Liver (tissue), 8 donors: ENCODE measurements at regions not wholly inside any gene's neighbourhood (a gene's known extent, or its start where the extent isn't known, plus 50 kb on each side); places are given as distances from the start of the nearest gene placed in this dataset.

Experiments
- DNase-seq: peaks from one replicate; pipeline ENCODE4 v3.0.0-alpha.2; 2017; ENCODE audit warnings: low spot score
- H3K27ac ChIP-seq, 2 donors: one replicate each; pipeline ENCODE4 v1.7.0; 2013; ENCODE audit warnings: inconsistent platforms in 2 of 2, low read length in 2 of 2, control low read depth in 1 of 2, low read depth in 1 of 2, mild to moderate bottlenecking in 1 of 2
- H3K27me3 ChIP-seq, 4 donors: one replicate each; pipeline versions ENCODE4 v1.6.1 to v1.7.0; 2013; ENCODE audit warnings: low read length in 3 of 4, inconsistent platforms in 1 of 4, mild to moderate bottlenecking in 1 of 4, moderate library complexity in 1 of 4; ENCODE audit not compliant: control insufficient read depth in 4 of 4, insufficient read depth in 4 of 4
- H3K36me3 ChIP-seq, 4 donors: one replicate each; pipeline versions ENCODE4 v1.6.1 to v1.7.0; 2013; ENCODE audit warnings: low read length in 3 of 4, mild to moderate bottlenecking in 3 of 4, low read depth in 1 of 4, moderate library complexity in 1 of 4; ENCODE audit not compliant: control insufficient read depth in 4 of 4, insufficient read depth in 3 of 4
- H3K4me1 ChIP-seq, 4 donors: one replicate each; pipeline versions ENCODE4 v1.6.1 to v1.7.0; 2013; ENCODE audit warnings: low read length in 3 of 4, mild to moderate bottlenecking in 3 of 4, moderate library complexity in 1 of 4; ENCODE audit not compliant: control insufficient read depth in 4 of 4, insufficient read depth in 4 of 4
- H3K4me3 ChIP-seq, 3 donors: one replicate each; pipeline versions ENCODE4 v1.6.1 to v1.7.0; 2013; ENCODE audit warnings: low read length in 3 of 3, control low read depth in 1 of 3, low read depth in 1 of 3, mild to moderate bottlenecking in 1 of 3
- H3K9ac ChIP-seq, 2 donors: one replicate each; pipeline ENCODE4 v1.7.0; 2013; ENCODE audit warnings: low read length in 2 of 2, mild to moderate bottlenecking in 2 of 2, moderate library complexity in 2 of 2, control low read depth in 1 of 2, low read depth in 1 of 2
- H3K9me3 ChIP-seq, 4 donors: one replicate each; pipeline versions ENCODE4 v1.6.1 to v1.7.0; 2013; ENCODE audit warnings: low read length in 3 of 4; ENCODE audit not compliant: control insufficient read depth in 4 of 4
- ATF3 ChIP-seq: IDR thresholded peaks from 2 replicates; pipeline ENCODE4 v1.6.1; 2016; ENCODE audit warnings: antibody characterized with exemption
- CTCF ChIP-seq: fragments of 150-350 bp; IDR thresholded peaks from 2 replicates; pipeline ENCODE4 v1.5.1; 2017; ENCODE audit warnings: improper control_type of control experiment, low read depth, low read length; ENCODE audit not compliant: missing input control
- EGR1 ChIP-seq, 2 donors: IDR thresholded peaks; 2 replicates each; pipeline ENCODE4 v1.6.1; 2016 to 2018; ENCODE audit warnings: antibody characterized with exemption in 2 of 2, low read depth in 2 of 2
- FOXA1 ChIP-seq: IDR thresholded peaks from 2 replicates; pipeline ENCODE4 v1.6.1; 2016; ENCODE audit warnings: antibody characterized with exemption
- FOXA2 ChIP-seq: IDR thresholded peaks from 2 replicates; pipeline ENCODE4 v1.6.1; 2016; ENCODE audit warnings: antibody characterized with exemption
- GABPA ChIP-seq, 2 donors: IDR thresholded peaks in 1 of 2; conservative IDR thresholded peaks in 1 of 2; 2 replicates each; pipeline ENCODE4 v1.6.1; 2016; ENCODE audit warnings: antibody characterized with exemption in 2 of 2, mild to moderate bottlenecking in 1 of 2, moderate library complexity in 1 of 2
- HNF4A ChIP-seq, 2 donors: conservative IDR thresholded peaks; 2 replicates each; pipeline ENCODE4 v1.6.1; 2016; ENCODE audit warnings: antibody characterized with exemption in 2 of 2, mild to moderate bottlenecking in 2 of 2
- HNF4G ChIP-seq: IDR thresholded peaks from 2 replicates; pipeline ENCODE4 v1.6.1; 2016; ENCODE audit warnings: antibody characterized with exemption
- JUND ChIP-seq, 2 donors: IDR thresholded peaks; 2 replicates each; pipeline ENCODE4 v1.6.1; 2016; ENCODE audit warnings: antibody characterized with exemption in 2 of 2
- MAX ChIP-seq: IDR thresholded peaks from 2 replicates; pipeline ENCODE4 v1.6.1; 2016; ENCODE audit warnings: antibody characterized with exemption
- NR2F2 ChIP-seq: IDR thresholded peaks from 2 replicates; pipeline ENCODE4 v1.6.1; 2016; ENCODE audit warnings: antibody characterized with exemption
- RAD21 ChIP-seq, 2 donors: IDR thresholded peaks; 2 replicates each; pipeline ENCODE4 v1.6.1; 2016; ENCODE audit warnings: antibody characterized with exemption in 2 of 2, mild to moderate bottlenecking in 2 of 2
- REST ChIP-seq: IDR thresholded peaks from 2 replicates; pipeline ENCODE4 v1.6.1; 2016; ENCODE audit warnings: antibody characterized with exemption, mild to moderate bottlenecking
- RXRA ChIP-seq, 2 donors: IDR thresholded peaks; 2 replicates each; pipeline ENCODE4 v1.6.1; 2017 to 2018; ENCODE audit warnings: antibody characterized with exemption in 2 of 2, mild to moderate bottlenecking in 1 of 2
- SP1 ChIP-seq: IDR thresholded peaks from 2 replicates; pipeline ENCODE4 v1.6.1; 2018; ENCODE audit warnings: antibody characterized with exemption, mild to moderate bottlenecking
- TAF1 ChIP-seq: conservative IDR thresholded peaks from 2 replicates; pipeline ENCODE4 v1.6.1; 2016; ENCODE audit warnings: antibody characterized with exemption, mild to moderate bottlenecking
- YY1 ChIP-seq: IDR thresholded peaks from 2 replicates; pipeline ENCODE4 v1.6.1; 2016; ENCODE audit warnings: antibody characterized with exemption, mild to moderate bottlenecking
- ZBTB33 ChIP-seq: IDR thresholded peaks from 2 replicates; pipeline ENCODE4 v1.6.1; 2016; ENCODE audit warnings: antibody characterized with exemption
- WGBS: extraction: QIAGEN DNeasy Blood & Tissue Kit; methylation state at CpG from one replicate; pipeline ENCODE4 v1.1.7; 2013; 5-methylcytosine and 5-hydroxymethylcytosine counted together
- donor health status: healthy.
- donor health status: healthy.
- donor health status: healthy.
- donor health status: healthy.
- donor health status: healthy.

- WGBS, result 54% methylated on average over 3 of the region's 3 CpGs
- H3K27me3 ChIP-seq, result peaks cover 0 to 2% (median 0%) of the 10 kb centered on the region in 4 donors
- no peak for DNase-seq
- no peak overlapping the region for H3K4me3 ChIP-seq
- H3K9ac ChIP-seq, result no peak overlapping the region
- no peak for TF ChIP-seq ZBTB33
- TF ChIP-seq MAX, result no peak
- no peak for TF ChIP-seq HNF4G
- TF ChIP-seq CTCF, result no peak
- no peak for TF ChIP-seq RXRA (IDR thresholded peaks at IDR 0.05)
- TF ChIP-seq HNF4A (conservative IDR thresholded peaks at IDR 0.05), result no peak
- no peak for TF ChIP-seq JUND (IDR thresholded peaks at IDR 0.05)
- no peak for TF ChIP-seq ATF3
- TF ChIP-seq FOXA2, result no peak
- no peak for TF ChIP-seq SP1
- no peak for TF ChIP-seq FOXA1
- TF ChIP-seq GABPA (IDR thresholded peaks at IDR 0.05 in 1 of 2, conservative IDR thresholded peaks at IDR 0.05 in 1 of 2), result no peak
- no peak for TF ChIP-seq NR2F2
- TF ChIP-seq REST, result no peak
- TF ChIP-seq RAD21 (IDR thresholded peaks at IDR 0.05), result no peak
- TF ChIP-seq TAF1, result no peak
- TF ChIP-seq YY1, result no peak
- no peak for TF ChIP-seq EGR1 (IDR thresholded peaks at IDR 0.05; ENCODE audit: low read depth in 2 of 2)
- no peaks in the 10 kb centered on the region for H3K9me3 ChIP-seq
- H3K27ac ChIP-seq, result no peak overlapping the region
- no peaks in the 10 kb centered on the region for H3K4me1 ChIP-seq
- no peaks in the 10 kb centered on the region for H3K36me3 ChIP-seq
Observed at GRCh38 chr11:25890626-25891260, 441.2 kb upstream of the ANO3 start.
